GM23338 (cell line): ENCODE measurements at regions not wholly inside any gene's neighbourhood (a gene's known extent, or its start where the extent isn't known, plus 50 kb on each side); places are given as distances from the start of the nearest gene placed in this dataset.
A peak's percentile ranks its signal among the peaks of the same experiment; 100 is the strongest.

ENCODE experiments used
- ATAC-seq: fragments of 200-7000 bp; cut with Tn5 transposase; 3 replicates; pipeline ENCODE4 v1.9.1; 2020
- DNase-seq: peaks from one replicate; pipeline ENCODE4 v3.0.0-alpha.2; 2015; ENCODE audit warnings: low spot score
- H2AFZ ChIP-seq: fragments of 200-600 bp; sonication (generic); 2 replicates; pipeline ENCODE4 v1.8.0; 2016; ENCODE audit warnings: antibody characterized with exemption, mild to moderate bottlenecking, moderate library complexity
- H3F3A ChIP-seq: fragments of 200-600 bp; sonication (generic); replicated peaks from 2 replicates; pipeline ENCODE4 v1.8.0; 2017; ENCODE audit warnings: antibody characterized with exemption, mixed run types, low read depth
- H3K27ac ChIP-seq: fragments of 200-600 bp; sonication (generic); 2 replicates; pipeline ENCODE4 v1.6.1; 2016; ENCODE audit warnings: low read depth
- H3K27me3 ChIP-seq: fragments of 200-600 bp; sonication (generic); 2 replicates; pipeline ENCODE4 v1.8.0; 2016; ENCODE audit warnings: mild to moderate bottlenecking, mixed run types, moderate library complexity; ENCODE audit not compliant: insufficient read depth
- H3K36me3 ChIP-seq: fragments of 200-600 bp; sonication (generic); 2 replicates; pipeline ENCODE4 v1.8.0; 2016; ENCODE audit warnings: mild to moderate bottlenecking; ENCODE audit not compliant: insufficient read depth
- H3K4me1 ChIP-seq: fragments of 200-600 bp; sonication (generic); 2 replicates; pipeline ENCODE4 v1.8.0; 2016; ENCODE audit warnings: mild to moderate bottlenecking, moderate library complexity; ENCODE audit not compliant: insufficient read depth
- H3K4me2 ChIP-seq: fragments of 200-600 bp; sonication (generic); 2 replicates; pipeline ENCODE4 v1.7.1; 2017; ENCODE audit warnings: mixed run types
- H3K4me3 ChIP-seq: fragments of 200-600 bp; sonication (generic); 2 replicates; pipeline ENCODE4 v1.6.1; 2016; ENCODE audit warnings: mixed run types
- H3K79me2 ChIP-seq: fragments of 200-600 bp; sonication (generic); replicated peaks from 2 replicates; pipeline ENCODE4 v1.8.0; 2017; ENCODE audit warnings: mild to moderate bottlenecking; ENCODE audit not compliant: insufficient read depth
- H3K9me2 ChIP-seq: fragments of 200-600 bp; sonication (generic); 2 replicates; pipeline ENCODE4 v1.8.0; 2017; ENCODE audit not compliant: insufficient read depth
- H4K20me1 ChIP-seq: fragments of 200-600 bp; sonication (generic); replicated peaks from 2 replicates; pipeline ENCODE4 v1.8.0; 2017; ENCODE audit warnings: mild to moderate bottlenecking; ENCODE audit not compliant: insufficient read depth
- H3K27ac Mint-ChIP-seq: 2 replicates; pipeline ENCODE4 v1.8.0; 2020; ENCODE audit warnings: inconsistent platforms, mild to moderate bottlenecking, moderate library complexity, mixed read lengths
- H3K27me3 Mint-ChIP-seq: 3 replicates; pipeline ENCODE4 v1.8.0; 2022; ENCODE audit warnings: low read depth, mild to moderate bottlenecking, moderate library complexity, mixed read lengths, inconsistent platforms; ENCODE audit not compliant: insufficient read depth, poor library complexity
- H3K36me3 Mint-ChIP-seq: 3 replicates; pipeline ENCODE4 v1.8.0; 2021; ENCODE audit warnings: low read depth, mild to moderate bottlenecking, inconsistent platforms, moderate library complexity, mixed read lengths
- H3K4me1 Mint-ChIP-seq: 3 replicates; pipeline ENCODE4 v1.8.0; 2020; ENCODE audit warnings: mild to moderate bottlenecking, inconsistent platforms, mixed read lengths
- H3K4me3 Mint-ChIP-seq: 3 replicates; pipeline ENCODE4 v1.8.0; 2021; ENCODE audit warnings: moderate library complexity, mild to moderate bottlenecking, inconsistent platforms, mixed read lengths
- H3K9me3 Mint-ChIP-seq: 3 replicates; pipeline ENCODE4 v1.8.0; 2020; ENCODE audit warnings: moderate library complexity, mild to moderate bottlenecking, inconsistent platforms, mixed read lengths
- CREB1 ChIP-seq: fragments of 250-450 bp; sonication (Bioruptor Pico); IDR thresholded peaks from 2 replicates; pipeline ENCODE4 v1.5.0; 2020; ENCODE audit warnings: low read depth, mild to moderate bottlenecking, moderate library complexity
- EZH2 ChIP-seq: fragments of 200-600 bp; sonication (generic); IDR thresholded peaks from one replicate; pipeline ENCODE4 v1.8.0; 2017; ENCODE audit warnings: antibody characterized with exemption, mild to moderate bottlenecking, low read depth; ENCODE audit not compliant: unreplicated experiment
- JUNB ChIP-seq: IDR thresholded peaks from one replicate; pipeline ENCODE4 v1.6.1; 2016; ENCODE audit warnings: antibody characterized with exemption; ENCODE audit not compliant: unreplicated experiment
- POLR2AphosphoS5 ChIP-seq: IDR thresholded peaks from 2 replicates; pipeline ENCODE4 v1.6.1; 2016; ENCODE audit warnings: antibody characterized with exemption, low read depth
- STAT1 ChIP-seq: IDR thresholded peaks from one replicate; pipeline ENCODE4 v1.6.1; 2016; ENCODE audit warnings: antibody characterized with exemption; ENCODE audit not compliant: unreplicated experiment
- ZNF114 ChIP-seq: fragments of 250-450 bp; sonication (Bioruptor Pico); IDR thresholded peaks from 2 replicates; pipeline ENCODE4 v1.5.0; 2020; ENCODE audit warnings: mild to moderate bottlenecking, moderate library complexity
- TF ChIP-seq, protein P1 (sequence below), 2 experiments: fragments of 200-600 bp in 1 of 2; sonication (generic) in 1 of 2; conservative IDR thresholded peaks; 2 replicates each; pipeline versions ENCODE4 v1.5.1 to v1.6.1; 2016 to 2017; ENCODE audit warnings: antibody characterized with exemption in 2 of 2, low read depth in 2 of 2, mild to moderate bottlenecking in 2 of 2, moderate library complexity in 1 of 2
- TF ChIP-seq, protein P2 (sequence below): IDR thresholded peaks from one replicate; pipeline ENCODE4 v1.6.1; 2018; ENCODE audit warnings: antibody characterized with exemption; ENCODE audit not compliant: unreplicated experiment

DNA sequence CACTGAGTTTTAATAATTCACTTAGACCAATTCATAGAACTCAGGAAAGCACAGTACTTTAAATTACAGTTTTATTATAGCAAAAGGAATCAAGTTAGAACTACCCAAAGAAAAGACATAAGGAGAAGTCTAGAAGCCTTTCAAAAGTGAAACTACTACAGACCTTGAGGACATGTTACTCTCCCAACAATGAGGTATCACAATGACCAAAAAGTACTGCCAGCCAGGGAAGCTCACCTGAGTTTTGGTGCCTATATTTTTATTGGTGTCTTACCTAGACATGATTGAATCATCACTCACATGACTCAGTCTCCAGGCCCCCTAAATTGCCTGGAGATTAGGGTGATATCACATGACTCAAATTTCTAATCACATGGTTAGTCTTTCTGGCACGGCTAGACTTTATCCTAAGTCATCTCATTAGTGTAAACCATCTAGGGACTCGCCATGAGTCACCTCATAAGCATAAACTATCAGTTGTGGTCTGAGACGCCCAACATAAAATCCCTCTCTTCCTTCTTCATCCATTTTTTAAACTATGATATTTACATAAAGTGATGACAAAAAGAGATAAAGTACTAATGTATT is 372.3 kb downstream of the TMA16 start:
- H3K4me1 ChIP-seq = no peaks in the 10 kb centered on the region
- H2AFZ ChIP-seq = peak overlapping the region; percentile 61; the same call in 1 of the 2 replicates
- no peak overlapping the region for H3K4me3 ChIP-seq
- TF ChIP-seq, protein P1, sequence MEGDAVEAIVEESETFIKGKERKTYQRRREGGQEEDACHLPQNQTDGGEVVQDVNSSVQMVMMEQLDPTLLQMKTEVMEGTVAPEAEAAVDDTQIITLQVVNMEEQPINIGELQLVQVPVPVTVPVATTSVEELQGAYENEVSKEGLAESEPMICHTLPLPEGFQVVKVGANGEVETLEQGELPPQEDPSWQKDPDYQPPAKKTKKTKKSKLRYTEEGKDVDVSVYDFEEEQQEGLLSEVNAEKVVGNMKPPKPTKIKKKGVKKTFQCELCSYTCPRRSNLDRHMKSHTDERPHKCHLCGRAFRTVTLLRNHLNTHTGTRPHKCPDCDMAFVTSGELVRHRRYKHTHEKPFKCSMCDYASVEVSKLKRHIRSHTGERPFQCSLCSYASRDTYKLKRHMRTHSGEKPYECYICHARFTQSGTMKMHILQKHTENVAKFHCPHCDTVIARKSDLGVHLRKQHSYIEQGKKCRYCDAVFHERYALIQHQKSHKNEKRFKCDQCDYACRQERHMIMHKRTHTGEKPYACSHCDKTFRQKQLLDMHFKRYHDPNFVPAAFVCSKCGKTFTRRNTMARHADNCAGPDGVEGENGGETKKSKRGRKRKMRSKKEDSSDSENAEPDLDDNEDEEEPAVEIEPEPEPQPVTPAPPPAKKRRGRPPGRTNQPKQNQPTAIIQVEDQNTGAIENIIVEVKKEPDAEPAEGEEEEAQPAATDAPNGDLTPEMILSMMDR (conservative IDR thresholded peaks at IDR 0.05; ENCODE audit: low read depth in 2 of 2) = no peak
- TF ChIP-seq STAT1 (no peak), CREB1 (CRISPR knock-in tag) (no peak), POLR2AphosphoS5 (no peak)
- TF ChIP-seq, protein P2, sequence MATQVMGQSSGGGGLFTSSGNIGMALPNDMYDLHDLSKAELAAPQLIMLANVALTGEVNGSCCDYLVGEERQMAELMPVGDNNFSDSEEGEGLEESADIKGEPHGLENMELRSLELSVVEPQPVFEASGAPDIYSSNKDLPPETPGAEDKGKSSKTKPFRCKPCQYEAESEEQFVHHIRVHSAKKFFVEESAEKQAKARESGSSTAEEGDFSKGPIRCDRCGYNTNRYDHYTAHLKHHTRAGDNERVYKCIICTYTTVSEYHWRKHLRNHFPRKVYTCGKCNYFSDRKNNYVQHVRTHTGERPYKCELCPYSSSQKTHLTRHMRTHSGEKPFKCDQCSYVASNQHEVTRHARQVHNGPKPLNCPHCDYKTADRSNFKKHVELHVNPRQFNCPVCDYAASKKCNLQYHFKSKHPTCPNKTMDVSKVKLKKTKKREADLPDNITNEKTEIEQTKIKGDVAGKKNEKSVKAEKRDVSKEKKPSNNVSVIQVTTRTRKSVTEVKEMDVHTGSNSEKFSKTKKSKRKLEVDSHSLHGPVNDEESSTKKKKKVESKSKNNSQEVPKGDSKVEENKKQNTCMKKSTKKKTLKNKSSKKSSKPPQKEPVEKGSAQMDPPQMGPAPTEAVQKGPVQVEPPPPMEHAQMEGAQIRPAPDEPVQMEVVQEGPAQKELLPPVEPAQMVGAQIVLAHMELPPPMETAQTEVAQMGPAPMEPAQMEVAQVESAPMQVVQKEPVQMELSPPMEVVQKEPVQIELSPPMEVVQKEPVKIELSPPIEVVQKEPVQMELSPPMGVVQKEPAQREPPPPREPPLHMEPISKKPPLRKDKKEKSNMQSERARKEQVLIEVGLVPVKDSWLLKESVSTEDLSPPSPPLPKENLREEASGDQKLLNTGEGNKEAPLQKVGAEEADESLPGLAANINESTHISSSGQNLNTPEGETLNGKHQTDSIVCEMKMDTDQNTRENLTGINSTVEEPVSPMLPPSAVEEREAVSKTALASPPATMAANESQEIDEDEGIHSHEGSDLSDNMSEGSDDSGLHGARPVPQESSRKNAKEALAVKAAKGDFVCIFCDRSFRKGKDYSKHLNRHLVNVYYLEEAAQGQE = no peak
- H3K27me3 Mint-ChIP-seq = no peaks in the 10 kb centered on the region
- no peaks in the 10 kb centered on the region for H3K36me3 ChIP-seq
- H3K36me3 Mint-ChIP-seq = no peaks in the 10 kb centered on the region
- no peaks in the 10 kb centered on the region for H3K27me3 ChIP-seq
- H4K20me1 ChIP-seq = no peaks in the 10 kb centered on the region
- no peak overlapping the region for H3K4me3 Mint-ChIP-seq
- H3K27ac ChIP-seq = no peak overlapping the region
- H3K9me2 ChIP-seq = no peaks in the 10 kb centered on the region
- no peaks in the 10 kb centered on the region for H3K9me3 Mint-ChIP-seq
- H3K4me2 ChIP-seq = no peak overlapping the region
- no peak for DNase-seq
- H3K27ac Mint-ChIP-seq = no peak overlapping the region
- H3K4me1 Mint-ChIP-seq = no peaks in the 10 kb centered on the region
- H3K79me2 ChIP-seq = no peaks in the 10 kb centered on the region
- H3F3A ChIP-seq = no peaks in the 10 kb centered on the region
- ATAC-seq = no peak

DNA sequence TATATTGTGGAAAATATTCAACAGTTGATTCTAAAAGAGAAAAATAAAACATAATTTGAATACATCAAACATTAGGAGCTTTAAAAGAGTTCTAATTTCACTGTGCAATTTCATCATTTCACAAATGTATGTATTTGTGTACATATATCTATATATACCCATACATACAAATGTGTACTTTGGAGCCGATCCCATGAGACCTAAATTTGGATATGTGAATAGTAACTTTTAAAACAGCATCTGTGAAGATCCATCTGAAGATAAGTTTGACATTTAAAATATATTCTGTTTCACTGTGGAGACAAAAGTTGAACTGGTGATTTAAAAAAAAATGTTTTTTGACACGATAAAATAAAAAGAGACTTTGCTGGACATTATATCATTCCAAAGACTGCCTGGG is 374.0 kb downstream of the TMA16 start:
- no peaks in the 10 kb centered on the region for H3K36me3 ChIP-seq
- H3K79me2 ChIP-seq = no peaks in the 10 kb centered on the region
- Mint-ChIP-seq H3K36me3 (no peaks in the 10 kb centered on the region), H3K27ac (no peak overlapping the region), H3K27me3 (peaks cover 1% of the 10 kb centered on the region), H3K4me1 (no peaks in the 10 kb centered on the region), H3K9me3 (no peaks in the 10 kb centered on the region), H3K4me3 (no peak overlapping the region)
- TF ChIP-seq CREB1 (CRISPR knock-in tag) (no peak), EZH2 (no peak), POLR2AphosphoS5 (no peak), ZNF114 (no peak), JUNB (no peak)
- TF ChIP-seq, protein P2 = no peak
- no peak overlapping the region for H3K4me2 ChIP-seq
- no peak overlapping the region for H2AFZ ChIP-seq
- H4K20me1 ChIP-seq = no peaks in the 10 kb centered on the region
- H3K4me1 ChIP-seq = no peaks in the 10 kb centered on the region
- H3K4me3 ChIP-seq = no peak overlapping the region
- ATAC-seq (no peak), DNase-seq (no peak)
- no peak overlapping the region for H3K27ac ChIP-seq
- no peaks in the 10 kb centered on the region for H3K9me2 ChIP-seq
- no peaks in the 10 kb centered on the region for H3F3A ChIP-seq
- no peaks in the 10 kb centered on the region for H3K27me3 ChIP-seq
